Lower leg skin (tissue), 4 donors: ENCODE measurements at regions not wholly inside any gene's neighbourhood (a gene's known extent, or its start where the extent isn't known, plus 50 kb on each side); places are given as distances from the start of the nearest gene placed in this dataset.

Experiments
- DNase-seq, 2 donors: peaks; one replicate each; pipeline ENCODE4 v3.0.0-alpha.2; 2019; ENCODE audit warnings: low spot score in 2 of 2
- H3K4me3 ChIP-seq: fragments of 200-600 bp; sonication (generic); 2 replicates; pipeline ENCODE4 v1.5.1; 2017; ENCODE audit warnings: mild to moderate bottlenecking, low read depth; ENCODE audit not compliant: poor library complexity, severe bottlenecking
- POLR2A ChIP-seq, 2 donors: fragments of 450-650 bp; IDR thresholded peaks; one replicate each; pipeline ENCODE4 v1.6.1; 2016 to 2017; ENCODE audit warnings: antibody characterized with exemption in 2 of 2, mild to moderate bottlenecking in 1 of 2, moderate library complexity in 1 of 2
- WGBS, 2 donors: methylation state at CpG; one replicate each; pipeline ENCODE4 v1.1.5; 2018; 5-methylcytosine and 5-hydroxymethylcytosine counted together
- intact Hi-C: fragments of 100-400 bp; cut with DNase I; formaldehyde crosslinking; loops from one replicate; pipeline ENCODE4 v1.15.0; 2023; ENCODE audit warnings: low total_unique reads
- TF ChIP-seq, protein P1 (sequence below), 3 donors: fragments of 450-650 bp; IDR thresholded peaks; one replicate each; pipeline ENCODE4 v1.5.1; 2016; ENCODE audit warnings: antibody characterized with exemption in 3 of 3, mild to moderate bottlenecking in 3 of 3, moderate library complexity in 2 of 3

- intact Hi-C loops = no loop called here
- TF ChIP-seq, protein P1, sequence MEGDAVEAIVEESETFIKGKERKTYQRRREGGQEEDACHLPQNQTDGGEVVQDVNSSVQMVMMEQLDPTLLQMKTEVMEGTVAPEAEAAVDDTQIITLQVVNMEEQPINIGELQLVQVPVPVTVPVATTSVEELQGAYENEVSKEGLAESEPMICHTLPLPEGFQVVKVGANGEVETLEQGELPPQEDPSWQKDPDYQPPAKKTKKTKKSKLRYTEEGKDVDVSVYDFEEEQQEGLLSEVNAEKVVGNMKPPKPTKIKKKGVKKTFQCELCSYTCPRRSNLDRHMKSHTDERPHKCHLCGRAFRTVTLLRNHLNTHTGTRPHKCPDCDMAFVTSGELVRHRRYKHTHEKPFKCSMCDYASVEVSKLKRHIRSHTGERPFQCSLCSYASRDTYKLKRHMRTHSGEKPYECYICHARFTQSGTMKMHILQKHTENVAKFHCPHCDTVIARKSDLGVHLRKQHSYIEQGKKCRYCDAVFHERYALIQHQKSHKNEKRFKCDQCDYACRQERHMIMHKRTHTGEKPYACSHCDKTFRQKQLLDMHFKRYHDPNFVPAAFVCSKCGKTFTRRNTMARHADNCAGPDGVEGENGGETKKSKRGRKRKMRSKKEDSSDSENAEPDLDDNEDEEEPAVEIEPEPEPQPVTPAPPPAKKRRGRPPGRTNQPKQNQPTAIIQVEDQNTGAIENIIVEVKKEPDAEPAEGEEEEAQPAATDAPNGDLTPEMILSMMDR (IDR thresholded peaks at IDR 0.05) = no peak
- no peak for TF ChIP-seq POLR2A (IDR thresholded peaks at IDR 0.05)
- H3K4me3 ChIP-seq = no peak overlapping the region
- no peak for DNase-seq
- 87% methylated on average over 4 of the region's 4 CpGs for WGBS, 2 donors
Observed at GRCh38 chr7:41152179-41152678, 550.7 kb downstream of the INHBA start.

- TF ChIP-seq, protein P1 (IDR thresholded peaks at IDR 0.05) = no peak
- TF ChIP-seq POLR2A (IDR thresholded peaks at IDR 0.05) = no peak
- intact Hi-C loops = no loop called here
- WGBS, 2 donors = 93 to 95% methylated on average over 13 to 16 of the region's 16 CpGs
- DNase-seq = peak in 1 of 2 donors; percentile 82
- H3K4me3 ChIP-seq = no peak overlapping the region
Observed at GRCh38 chr7:41149576-41149975, 553.3 kb downstream of the INHBA start.

GRCh38 chr7:41148521-41148951, 554.4 kb downstream of the INHBA start:
- no peak overlapping the region for H3K4me3 ChIP-seq
- 18 to 30% methylated on average over 1 of the region's 1 CpG for WGBS, 2 donors
- intact Hi-C loops = no loop called here
- TF ChIP-seq POLR2A (IDR thresholded peaks at IDR 0.05) = no peak
- TF ChIP-seq, protein P1 (IDR thresholded peaks at IDR 0.05) = no peak
- DNase-seq = no peak

DNA sequence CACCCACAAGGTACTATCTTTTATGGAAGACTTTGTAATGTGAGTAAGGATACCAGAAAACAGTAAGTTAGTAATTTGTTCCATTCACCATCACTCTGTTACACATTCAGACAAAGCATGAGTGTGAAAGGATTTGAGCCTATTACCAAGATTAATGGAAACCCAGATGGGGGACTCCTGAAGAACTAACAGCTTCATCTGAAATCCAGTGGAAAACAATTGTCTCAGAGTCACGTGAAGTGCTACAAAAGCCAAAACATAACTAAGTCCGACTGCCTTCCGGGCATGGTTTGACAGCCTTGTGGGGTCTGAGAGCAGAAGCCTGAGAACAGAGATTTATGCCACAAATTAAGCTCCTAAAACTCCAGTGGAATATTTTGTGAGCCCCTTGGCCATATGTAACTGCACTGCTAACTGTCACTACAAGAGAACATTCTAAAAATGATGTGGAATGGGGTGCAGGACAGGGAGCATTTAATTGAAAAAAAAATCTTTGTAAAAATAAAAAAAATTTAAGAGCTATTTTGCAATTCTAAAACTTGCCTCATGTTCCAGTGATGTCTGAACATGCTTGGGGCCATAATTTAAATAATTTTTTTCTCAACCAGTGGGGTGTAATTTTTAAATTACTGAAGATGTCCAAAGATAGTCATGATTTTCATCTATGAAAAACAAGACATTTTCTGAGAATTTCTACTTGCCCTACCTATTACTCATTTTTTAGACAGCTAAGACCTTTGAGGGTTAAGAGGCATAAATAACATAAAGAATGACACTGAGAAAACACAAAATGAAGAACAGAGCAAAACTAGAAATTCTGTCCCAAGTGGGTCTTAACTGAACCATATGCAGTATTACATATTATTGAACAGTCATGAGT, 555.0 kb downstream of the INHBA start:
- intact Hi-C loops = no loop called here
- TF ChIP-seq POLR2A (IDR thresholded peaks at IDR 0.05) = no peak
- TF ChIP-seq, protein P1 (IDR thresholded peaks at IDR 0.05) = no peak
- no peak for DNase-seq
- H3K4me3 ChIP-seq = no peak overlapping the region
- 31 to 38% methylated on average over 3 of the region's 3 CpGs for WGBS, 2 donors

DNA sequence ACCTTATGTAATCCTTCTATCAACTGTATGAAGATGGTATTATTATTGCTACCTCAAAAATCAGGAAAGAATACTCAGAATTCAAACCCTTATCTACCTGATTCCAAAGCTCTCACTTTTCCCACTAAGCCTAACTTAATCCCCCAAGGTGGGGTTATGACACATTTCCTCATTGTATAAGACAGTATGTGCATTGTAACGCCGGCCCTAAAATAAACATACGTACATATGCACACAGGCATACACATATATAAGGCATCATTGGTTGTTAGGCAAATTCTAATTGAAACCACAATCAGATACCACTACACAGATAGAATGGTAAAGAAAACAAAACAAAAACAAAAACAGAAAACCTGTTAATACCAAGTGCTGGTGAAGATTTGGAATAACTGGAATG, 556.5 kb downstream of the INHBA start:
- intact Hi-C loops = no loop called here
- no peak overlapping the region for H3K4me3 ChIP-seq
- no peak for DNase-seq
- WGBS, 2 donors = 95 to 97% methylated on average over 3 of the region's 3 CpGs
- TF ChIP-seq, protein P1 (IDR thresholded peaks at IDR 0.05) = no peak
- TF ChIP-seq POLR2A (IDR thresholded peaks at IDR 0.05) = no peak
